ENCODE measurements at regions not wholly inside any gene's neighbourhood (a gene's known extent, or its start where the extent isn't known, plus 50 kb on each side); places are given as distances from the start of the nearest gene placed in this dataset.
"Not testable (repeated sequence)": the region's sequence is repeated elsewhere in the genome, so short reads cannot be mapped to it uniquely, and the experiment has no call there.

DNA sequence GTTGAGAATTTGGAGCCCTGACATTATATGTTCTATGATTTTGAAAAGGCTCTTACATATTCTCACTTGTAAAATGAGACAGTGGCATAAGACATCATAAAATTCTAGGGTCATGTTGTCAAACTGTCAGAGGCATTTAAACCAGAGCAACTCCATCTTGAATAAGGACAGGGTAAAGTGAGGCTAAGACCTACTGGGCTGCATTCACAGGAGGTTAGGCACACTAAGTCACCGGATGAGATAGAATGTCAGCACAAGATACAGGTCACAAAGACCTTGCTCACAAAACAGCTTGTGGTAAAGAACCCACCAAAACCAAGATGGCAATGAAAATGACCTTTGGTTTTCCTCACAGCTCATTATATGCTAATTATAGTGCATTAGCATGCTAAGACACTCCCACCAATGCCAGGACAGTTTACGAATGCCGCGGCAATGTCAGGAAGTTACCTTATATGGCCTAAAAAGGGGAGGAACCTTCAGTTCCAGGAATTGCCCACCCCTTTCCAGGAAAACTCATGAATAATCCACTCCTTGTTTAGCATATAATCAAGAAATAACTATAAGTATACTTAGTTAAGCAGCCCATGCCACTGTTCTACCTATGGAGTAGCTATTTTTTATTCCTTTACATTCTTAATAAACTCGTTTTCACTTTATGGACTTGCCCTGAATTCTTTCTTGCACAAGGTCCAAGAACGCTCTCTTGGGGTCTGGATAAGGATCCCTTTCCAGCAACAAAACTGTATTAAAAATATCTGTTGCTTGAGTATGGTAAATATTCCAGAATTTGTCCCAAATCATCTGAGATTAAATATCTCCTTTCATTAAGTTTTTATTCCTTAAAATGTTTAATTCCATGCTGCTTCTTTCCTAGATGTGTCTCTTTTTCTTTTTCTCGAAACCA, 406.4 kb downstream of the METTL4 start:
- no peak overlapping the region for H3K4me3 ChIP-seq

DNA sequence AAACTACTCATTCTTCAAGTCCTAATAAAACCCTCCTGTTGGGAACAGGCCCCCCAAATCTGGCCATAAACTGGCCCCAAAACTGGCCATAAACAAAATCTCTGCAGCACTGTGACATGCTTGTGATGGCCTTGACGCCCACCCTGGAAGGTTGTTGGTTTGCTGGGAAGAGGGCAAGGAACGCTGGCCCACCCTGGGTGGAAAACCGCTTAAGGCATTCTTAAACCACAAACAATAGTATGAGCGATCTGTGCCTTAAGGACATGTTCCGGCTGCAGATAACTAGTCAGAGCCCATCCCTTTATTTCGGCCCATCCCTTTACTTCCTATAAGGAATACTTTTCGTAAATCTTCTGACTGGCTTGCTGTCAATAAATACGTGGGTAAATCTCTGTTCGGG, 404.4 kb downstream of the METTL4 start:
- H3K27ac ChIP-seq, H3K4me3 ChIP-seq: not testable (repeated sequence)

More for the DNA sequence above, 406.4 kb downstream of the METTL4 start:
- H3K27ac ChIP-seq = no peak overlapping the region

DNA sequence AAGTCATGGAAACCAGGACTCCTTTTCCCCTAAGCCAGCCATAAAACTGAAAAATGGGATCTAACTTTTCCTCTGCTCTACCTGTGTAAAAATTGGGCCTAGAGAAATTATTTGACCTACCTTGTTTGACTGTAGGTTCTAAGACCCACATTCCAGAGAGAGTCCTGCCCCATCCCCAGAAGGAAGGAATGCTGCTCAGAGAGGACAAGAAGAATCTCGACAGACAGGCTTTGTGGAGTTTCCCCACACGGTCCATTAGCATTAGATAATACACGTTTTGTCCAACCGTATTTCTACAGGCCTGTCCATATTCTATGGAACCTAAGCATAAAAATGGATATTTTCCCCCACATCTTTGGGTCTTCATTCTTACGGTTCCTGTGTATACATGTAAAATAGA, 403.3 kb downstream of the METTL4 start:
- H3K27ac ChIP-seq = no peak overlapping the region
- no peak overlapping the region for H3K4me3 ChIP-seq

DNA sequence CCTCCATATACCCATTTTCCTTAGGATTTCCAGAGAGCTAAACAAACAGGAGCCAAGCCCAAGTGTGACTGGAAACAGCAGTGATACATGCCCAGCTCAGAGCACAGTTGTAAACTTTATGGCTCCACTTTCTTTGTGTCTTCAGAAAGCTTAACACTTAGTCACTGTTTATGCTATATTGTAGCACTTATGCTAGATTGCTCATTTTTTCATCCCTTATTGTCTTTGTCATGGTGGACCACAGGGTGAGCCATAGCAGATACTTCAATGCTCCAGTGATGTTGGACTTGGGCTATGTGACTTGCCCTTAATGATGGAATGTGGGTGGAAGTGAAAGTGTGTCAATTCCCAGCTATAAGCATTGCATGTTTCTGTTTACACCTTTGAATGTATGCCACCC, 401.6 kb downstream of the METTL4 start:
- H3K27ac ChIP-seq = no peak overlapping the region

DNA sequence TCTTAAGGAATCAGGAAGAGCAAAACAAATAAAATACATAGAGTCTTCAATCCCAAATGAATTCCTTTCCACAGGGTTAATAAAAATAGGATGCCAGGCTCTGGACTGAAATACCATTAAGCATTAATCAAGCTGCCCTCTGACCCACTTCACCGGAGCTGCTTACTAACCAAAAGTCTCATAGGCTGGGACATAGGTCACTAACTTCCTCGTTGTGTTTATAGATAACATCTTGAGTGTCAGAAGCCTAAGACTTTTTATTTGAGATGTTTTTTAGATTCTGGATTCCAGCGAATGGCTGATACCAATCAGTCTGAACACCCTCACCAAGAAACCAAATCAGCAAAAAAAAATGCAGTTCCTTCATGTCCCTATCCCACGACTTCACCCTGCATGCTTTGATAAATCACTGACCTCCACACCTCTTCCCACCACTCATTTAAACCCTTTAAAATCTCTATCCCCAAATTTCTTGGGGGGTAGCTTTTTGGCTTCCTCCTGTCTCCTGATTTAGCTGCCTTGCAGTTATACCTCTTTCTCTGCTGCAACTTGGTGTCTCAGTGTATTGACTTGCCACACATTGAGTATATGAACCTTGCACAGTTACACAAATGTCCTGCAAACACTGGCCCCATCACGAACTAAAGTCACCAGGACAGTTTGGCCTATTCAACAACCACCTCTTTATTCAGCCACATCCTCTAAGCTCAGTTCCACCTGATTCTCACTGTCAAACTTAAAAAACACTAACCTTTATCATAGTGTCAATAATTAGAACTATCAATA, 399.3 kb downstream of the METTL4 start:
- Histone ChIP-seq H3K27ac (no peak overlapping the region), H3K4me3 (no peak overlapping the region)

More for the DNA sequence above, 401.6 kb downstream of the METTL4 start:
- H3K4me3 ChIP-seq = no peak overlapping the region

DNA sequence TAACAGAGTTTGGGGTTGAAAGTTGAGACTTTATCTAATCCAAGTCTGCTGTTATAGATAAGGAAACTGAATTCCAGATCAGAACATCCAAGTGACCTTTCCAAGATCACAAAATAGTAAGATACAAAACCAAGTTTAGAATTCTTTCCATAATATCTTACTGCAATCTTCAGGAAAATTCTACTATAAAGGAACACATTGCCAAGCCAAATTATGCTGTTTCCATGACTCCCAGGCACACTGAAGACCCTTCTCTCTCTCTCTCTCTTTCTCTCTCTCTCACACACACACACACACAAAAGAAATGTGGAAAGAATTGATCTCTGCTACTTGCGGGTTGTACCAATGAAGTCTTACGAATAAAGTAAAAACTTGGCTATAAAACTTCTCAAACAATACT, 398.4 kb downstream of the METTL4 start:
- H3K27ac ChIP-seq = no peak overlapping the region
- H3K4me3 ChIP-seq = no peak overlapping the region

DNA sequence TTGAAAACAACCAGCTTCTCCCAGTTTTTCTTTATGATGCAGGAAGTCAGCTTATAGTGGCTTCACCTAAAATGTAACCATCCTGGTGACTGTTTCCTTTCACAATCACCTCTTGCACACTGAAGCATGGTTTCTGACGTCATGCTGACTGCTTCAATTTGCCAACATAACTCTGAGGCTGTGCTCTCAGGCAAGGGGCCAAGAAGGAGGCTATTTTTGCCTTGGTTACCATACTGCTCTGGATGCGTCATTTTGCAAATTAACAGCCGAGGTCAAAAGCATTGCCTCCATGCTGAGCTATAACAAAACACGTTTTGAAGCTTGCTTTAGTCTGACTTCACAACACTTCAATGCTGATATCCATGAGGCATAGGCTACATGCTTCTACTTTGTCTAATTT, 397.8 kb downstream of the METTL4 start:
- Histone ChIP-seq H3K4me3 (no peak overlapping the region), H3K27ac (no peak overlapping the region)

DNA sequence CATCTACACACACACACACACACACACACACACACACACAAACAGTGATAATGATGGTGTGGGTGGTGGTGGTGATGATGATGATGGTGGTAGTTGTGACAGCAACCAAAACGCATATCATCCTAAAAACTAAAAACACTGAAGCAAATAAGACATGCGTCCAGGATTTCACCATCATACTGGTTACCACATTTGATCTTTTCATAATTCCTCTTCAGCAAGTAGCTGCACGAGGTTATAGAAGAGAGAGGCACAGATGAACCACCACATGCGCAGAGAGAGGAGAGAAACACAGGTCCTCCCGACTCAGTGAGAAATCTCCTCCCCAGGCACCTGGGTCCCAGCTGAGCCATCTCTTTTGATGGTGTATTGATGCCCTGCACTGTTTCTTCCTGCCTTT, 393.3 kb downstream of the METTL4 start:
- no peak overlapping the region for H3K27ac ChIP-seq
- no peak overlapping the region for H3K4me3 ChIP-seq

DNA sequence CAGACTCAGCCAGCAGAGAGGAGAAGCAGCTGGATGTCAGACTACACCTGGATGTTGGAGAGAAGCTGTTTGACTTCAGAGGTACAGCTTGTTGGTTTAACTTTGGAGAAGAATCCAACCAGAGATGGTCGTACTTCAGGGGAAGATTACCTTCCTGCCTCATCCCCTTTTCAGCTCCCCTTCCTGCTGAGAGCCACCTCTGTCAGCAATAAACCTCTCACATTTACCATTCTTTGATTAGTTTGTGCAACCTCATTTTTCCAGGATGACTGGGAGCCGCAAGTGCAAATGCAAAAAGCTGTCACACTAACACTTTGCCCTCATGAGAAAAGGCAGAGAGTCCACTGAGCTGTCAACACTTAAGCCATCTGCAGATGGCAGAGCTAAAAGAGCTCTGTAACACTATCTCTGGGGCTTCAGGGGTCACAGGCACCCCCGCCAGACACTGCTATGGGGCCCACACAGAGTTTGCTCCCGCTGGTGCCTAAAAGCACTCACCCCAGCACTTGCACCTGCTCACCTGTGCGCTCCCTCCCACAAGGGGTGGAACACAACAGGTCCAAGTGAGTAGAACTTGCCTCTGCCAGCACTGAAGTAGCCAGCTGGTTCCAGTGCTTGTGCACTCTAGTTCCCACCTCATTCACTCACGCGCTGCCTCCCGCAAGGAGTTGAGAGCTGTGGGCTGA, 391.7 kb downstream of the METTL4 start:
- Histone ChIP-seq H3K4me3 (no peak overlapping the region), H3K27ac (no peak overlapping the region)

DNA sequence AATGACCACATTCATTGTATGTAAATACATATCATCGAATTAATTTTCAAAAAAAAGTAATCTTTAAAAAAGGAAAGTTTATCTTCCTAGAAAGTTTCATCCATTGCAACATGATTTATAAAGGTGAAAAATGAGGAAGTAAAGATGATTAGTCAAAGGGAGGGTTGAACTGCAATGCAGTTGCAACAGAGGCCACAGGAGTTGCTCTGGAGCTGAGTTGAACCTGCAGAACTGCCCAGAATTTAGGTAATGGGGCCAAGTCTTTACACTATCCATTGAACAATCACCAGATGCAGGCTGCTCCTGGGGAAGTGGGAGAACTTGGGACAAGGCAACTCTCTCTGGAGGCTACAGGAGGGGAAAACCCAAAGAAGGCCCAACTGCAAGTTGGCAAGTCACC, 390.7 kb downstream of the METTL4 start:
- Histone ChIP-seq H3K4me3 (no peak overlapping the region), H3K27ac (no peak overlapping the region)

DNA sequence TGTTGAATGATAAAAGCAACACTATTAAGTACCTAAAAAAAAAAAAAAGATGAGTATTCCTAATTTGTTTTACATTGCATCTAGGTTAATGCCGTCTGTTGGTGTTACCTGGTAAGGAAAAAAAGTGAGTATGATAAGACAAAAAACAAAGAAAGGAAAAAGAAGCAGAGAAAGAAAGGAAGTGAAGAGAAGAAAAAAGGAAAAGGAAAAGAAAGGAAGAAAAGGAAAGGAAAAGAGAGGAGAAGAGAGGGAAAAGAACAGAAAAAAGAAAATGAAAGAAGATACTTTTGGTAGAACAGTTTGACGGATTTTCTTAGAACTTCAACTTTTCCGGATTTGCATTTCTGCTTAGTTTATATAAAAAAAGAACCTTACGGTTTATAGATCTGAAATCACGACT, 387.9 kb downstream of the METTL4 start:
- no peak overlapping the region for H3K27ac ChIP-seq
- no peak overlapping the region for H3K4me3 ChIP-seq

DNA sequence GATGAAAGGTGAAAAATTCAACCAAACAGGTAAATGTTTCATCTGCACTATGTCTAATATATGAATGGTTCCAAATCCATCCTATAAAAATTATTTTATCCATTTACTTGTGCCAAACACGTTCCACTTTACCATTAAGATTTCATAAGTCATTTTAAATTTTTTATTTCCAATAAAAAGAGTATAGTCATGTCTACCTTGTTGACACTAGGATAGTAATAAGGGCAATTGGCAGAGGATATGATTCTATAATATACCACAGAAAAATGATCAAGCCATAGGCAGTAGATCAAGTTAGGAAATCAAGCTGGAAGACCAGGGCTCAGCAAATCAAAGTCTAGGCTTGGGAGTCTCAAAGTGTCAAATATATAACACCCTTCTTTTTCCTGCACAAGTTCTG, 384.3 kb downstream of the METTL4 start:
- H3K27ac ChIP-seq = no peak overlapping the region
- H3K4me3 ChIP-seq = no peak overlapping the region

DNA sequence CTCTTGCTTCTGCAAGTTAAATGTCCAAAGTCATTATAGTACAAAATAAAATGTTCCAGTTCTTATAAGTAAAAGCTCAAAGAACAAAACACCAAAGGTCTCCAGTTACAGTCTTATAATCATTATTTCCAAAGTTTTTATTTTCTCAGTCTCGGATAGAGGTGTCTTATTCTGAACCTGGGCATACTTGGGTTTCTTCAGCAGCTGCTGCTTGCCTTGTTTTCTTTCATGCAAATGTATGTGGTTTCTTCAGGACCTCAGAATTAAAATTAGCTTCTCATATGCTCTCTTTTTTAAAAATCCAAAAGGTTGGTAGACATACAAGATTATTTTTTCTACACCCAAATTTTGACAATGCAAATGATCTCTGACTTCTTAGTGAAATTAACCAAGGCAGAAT, 383.0 kb downstream of the METTL4 start:
- Histone ChIP-seq H3K27ac (no peak overlapping the region), H3K4me3 (no peak overlapping the region)

DNA sequence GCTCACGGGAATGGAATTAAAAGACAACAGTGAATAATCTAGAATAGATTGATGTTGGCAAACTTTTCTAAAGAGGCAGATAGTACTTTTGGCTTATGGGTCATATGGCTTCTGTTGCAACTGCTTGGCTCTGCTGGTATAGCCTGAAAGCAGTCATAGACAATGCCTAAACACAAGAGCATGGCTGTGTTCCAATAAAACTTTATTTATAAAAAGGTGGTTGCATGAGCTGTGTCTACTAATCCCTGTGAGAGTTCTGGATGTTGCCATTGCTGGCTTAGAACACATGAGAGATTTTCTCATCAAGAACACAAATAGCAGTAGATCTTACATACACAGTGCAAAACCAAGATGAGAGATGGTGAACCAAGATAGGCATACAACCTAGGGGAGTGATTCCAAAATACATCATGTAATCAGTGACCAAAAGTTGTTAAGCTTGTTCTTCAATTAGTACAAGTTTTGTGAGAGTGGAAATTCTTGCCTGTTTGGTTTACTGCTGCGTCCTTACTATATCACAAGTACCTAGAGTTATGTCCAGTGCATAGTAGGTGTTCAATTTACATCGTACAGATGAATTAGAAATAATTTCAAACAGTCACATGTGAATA, 380.0 kb downstream of the METTL4 start:
- H3K27ac ChIP-seq = no peak overlapping the region
- no peak overlapping the region for H3K4me3 ChIP-seq

DNA sequence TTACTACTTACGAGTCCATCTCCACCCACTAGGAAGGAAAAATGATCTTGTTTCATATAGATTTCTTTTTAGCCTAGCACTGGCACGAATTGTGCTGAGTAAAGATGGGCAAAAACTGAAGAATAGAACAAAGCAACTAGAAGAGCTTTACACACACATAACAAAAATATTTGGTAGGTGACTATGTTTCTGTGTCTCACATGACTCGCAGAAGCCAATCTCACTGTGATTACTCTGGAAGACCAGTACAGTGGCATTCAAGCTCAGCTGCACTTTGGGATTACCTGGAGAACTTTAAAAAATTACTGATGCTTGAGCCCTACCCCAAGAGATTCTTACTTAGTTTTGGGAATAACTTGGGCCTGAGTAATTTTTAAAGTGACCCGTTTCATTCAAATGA, 378.7 kb downstream of the METTL4 start:
- Histone ChIP-seq H3K4me3 (no peak overlapping the region), H3K27ac (no peak overlapping the region)

DNA sequence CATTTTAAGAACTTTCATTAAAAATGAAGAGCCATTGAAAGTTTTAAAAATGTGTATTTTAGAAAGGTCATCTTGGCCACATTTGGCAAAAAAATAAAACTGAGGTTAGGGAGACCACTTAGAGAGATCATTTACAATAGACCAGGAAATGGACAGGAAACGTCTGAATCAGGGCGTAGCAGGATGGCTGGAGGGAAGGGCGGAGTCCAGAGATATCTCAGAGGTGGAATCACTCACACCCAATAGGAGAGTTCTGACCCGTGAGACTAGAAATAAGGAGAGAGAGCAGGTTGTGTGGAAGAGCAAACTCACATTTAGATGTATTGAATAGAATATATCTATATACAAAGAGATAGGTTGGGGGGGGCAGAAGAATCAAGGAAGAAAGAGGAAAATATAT, 373.4 kb downstream of the METTL4 start:
- Histone ChIP-seq H3K27ac (no peak overlapping the region), H3K4me3 (no peak overlapping the region)

DNA sequence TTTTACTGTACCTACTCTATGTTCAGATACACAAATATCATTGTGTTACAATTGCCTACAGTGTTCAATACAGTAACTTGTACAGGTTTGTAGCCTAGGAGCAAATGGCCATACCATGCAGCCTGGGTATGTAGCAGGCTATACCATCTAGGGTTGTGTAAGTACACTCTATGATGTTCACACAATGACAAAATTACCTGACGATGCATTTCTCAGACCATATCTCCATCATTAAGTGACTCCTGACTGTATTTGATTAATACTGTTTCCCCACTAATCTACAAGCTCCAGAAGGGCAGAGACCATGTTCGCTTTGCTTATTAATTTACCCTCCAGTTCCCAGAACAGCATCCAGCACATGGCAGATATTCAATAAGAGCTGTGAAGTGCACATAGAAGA, 372.2 kb downstream of the METTL4 start:
- no peak overlapping the region for H3K4me3 ChIP-seq
- H3K27ac ChIP-seq = no peak overlapping the region

DNA sequence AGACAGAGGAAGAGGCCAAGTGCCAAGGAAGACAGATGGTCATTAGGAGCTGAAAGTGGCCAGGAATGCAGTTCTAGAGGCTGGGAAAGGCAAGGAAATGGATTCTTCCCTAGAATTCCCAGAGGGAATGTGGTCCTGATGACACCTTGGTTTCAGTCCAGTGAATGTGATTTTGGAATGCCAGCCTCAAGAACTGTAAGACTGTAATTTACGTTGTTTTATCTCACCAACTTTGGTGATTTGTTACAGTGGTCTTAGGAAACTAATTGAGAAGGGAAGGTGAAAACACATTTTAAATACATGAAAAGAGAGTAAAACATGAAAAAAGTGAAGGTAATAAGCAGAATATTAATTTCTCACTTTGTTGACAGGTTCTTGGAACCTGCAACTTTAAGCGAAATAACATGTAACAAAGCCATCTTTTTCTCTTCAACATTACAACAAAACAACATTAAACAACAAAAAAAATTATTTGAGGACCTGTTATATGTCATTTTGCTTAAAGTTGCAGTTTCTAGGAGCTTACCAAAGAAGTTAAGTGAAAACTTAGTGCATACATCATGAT, 370.2 kb downstream of the METTL4 start:
- Histone ChIP-seq H3K4me3 (no peak overlapping the region), H3K27ac (no peak overlapping the region)

DNA sequence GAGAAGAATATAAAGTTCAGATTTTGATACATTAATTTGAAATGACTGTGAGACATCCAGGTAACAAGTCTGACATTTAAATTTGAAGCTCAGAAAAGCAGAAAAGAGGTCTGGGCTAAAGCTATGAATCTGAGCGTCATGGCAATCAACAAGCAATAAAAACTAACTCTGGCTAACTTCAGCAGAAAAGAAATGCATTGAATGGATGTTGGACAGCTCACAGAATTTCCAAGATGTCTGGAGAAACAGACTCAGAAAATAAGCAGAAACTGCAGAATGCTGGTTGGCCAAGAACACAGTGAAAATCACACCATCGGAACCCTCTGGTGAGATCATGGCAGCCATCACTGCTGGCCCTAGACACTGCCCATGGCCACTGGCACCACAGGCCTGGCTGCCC, 366.6 kb downstream of the METTL4 start:
- H3K4me3 ChIP-seq = no peak overlapping the region
- H3K27ac ChIP-seq = no peak overlapping the region

DNA sequence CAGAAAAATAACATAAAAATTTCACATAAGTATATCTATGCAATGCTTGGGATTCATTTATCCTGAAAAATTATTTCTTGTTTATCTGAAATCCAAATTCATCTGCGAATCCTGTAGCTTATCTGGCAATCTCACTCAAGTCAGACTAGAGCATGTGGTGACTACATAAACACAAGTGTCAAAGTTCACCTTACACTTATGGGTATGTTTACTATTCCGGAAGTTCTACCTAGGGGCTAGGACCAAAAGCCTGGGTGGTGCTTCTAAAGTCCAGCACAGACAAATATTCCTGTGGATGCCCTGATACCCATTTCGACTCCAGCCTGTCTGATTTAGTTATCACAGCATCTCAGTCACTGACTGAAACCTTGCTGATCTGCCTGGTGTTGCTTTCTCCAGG, 364.0 kb downstream of the METTL4 start:
- Histone ChIP-seq H3K4me3 (no peak overlapping the region), H3K27ac (no peak overlapping the region)

Measured in skin epidermis (tissue), 12 donors.